Activated T-helper 1 cell treated with Interleukin-2 at 50 U/mL for 16 hours (primary cell): ENCODE measurements at regions not wholly inside any gene's neighbourhood (a gene's known extent, or its start where the extent isn't known, plus 50 kb on each side); places are given as distances from the start of the nearest gene placed in this dataset.

Experiments
- DNase-seq: peaks from one replicate; pipeline ENCODE4 v3.0.0-alpha.2; 2020; ENCODE audit warnings: low read depth

DNA sequence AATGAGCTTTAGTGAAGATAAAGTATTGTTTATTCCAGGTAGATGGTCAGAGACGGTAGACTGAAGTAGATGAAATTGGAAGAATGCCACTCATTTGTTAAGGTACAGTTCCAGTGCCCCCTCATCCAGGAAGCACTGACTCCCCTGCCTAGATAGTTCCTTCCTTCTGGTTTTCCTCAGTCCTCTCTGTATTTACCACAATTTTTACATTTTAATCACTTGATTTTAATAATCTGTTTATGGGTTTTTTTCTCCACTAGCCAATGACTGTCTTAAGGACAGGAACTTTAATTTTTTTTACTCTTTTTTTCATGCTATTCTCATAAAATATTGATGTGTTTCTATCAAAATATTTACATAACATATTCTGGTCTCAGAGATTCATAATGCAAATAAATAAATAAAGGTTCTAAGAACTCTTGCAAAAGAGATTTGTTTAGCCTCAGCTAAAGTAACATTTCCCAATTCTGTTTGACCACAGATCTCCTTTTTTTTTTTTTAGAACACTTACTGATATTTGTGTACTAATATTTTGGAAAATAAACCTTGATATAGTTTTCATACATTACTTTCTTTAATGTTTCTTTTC is 651.6 kb downstream of the PLPP3 start:
- no peak for DNase-seq

DNA sequence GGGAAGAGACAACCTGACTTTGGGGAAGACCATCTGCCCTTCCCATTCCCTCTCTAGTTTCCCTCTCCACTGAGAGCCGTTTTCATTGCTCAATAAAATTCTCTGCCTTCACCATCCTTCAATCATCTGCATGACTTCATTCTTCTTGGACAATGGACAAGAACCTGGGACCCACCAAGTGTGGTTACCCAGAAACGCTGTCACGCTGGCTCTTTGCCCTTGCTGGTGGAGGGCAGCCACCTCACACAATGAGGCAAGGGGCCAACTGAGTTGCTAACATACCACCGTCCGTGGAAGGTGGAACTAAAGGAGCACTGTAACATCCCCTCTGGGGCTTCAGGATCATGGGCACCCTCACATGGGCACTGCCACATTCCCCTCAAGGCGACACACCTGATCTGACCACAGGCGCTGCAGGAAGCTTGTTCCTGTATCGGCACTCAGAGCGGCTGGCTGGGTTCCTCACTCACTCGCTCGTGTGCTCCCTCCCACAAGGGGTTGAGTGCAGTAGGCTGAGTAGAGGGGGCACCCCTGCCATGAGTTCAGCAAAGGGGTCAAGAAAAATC is 652.4 kb downstream of the PLPP3 start:
- DNase-seq: no peak

DNA sequence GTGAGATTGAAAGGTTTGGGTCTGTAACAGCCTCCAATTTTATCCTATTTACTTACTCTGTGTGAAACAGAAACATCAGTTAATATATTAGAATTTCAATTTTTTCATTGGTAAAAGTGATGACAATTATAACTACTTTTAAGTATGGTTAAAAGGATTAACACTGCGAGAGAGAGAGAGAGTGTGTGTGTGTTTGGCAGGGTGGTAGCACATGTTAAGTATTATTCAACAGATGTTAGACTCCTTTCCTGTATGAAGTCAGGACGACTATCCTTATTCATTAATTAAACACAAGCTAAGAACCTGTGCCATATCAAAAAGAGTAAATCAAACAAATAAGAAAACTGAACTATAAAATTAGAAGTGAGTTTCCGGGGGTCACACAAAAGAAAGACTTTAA is 662.5 kb downstream of the PLPP3 start:
- DNase-seq: no peak

DNA sequence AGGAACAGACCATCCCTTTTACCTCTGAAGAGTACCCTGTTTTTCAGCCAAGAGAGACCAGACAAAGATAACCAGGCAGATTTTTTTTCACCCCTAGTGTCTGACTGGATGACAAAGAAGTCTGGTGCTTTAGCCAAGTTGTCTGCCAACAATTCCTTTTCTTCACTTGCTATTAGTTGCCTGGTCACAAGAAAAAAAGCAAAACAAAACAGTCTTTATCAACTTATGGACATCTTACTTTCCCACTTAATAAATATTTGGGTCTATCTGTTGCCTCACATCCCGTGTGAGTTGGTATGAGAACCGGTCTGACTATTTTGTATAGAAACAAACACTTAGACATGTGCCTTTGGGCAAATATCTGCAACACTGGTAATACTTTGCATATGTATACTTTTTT is 662.9 kb downstream of the PLPP3 start:
- no peak for DNase-seq

DNA sequence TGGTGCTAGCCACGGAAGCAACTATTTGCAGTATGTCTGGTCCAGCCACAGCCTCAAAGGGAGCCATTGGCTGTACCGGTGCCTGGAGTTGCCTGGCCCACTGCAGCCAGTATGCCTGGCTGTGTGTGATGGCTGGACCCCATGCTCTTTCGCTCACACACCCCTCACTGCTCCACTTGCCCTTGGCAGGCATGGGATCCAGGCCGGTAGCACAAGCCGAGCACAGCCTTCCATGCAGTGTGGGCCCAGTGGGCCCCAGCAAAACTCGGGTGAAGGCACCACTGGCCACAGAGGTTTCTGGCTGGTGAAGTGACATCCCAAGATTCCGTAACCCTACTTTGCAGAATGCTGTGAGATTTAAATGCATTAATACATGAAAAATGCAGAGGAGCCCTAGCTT is 665.8 kb downstream of the PLPP3 start:
- DNase-seq: no peak

DNA sequence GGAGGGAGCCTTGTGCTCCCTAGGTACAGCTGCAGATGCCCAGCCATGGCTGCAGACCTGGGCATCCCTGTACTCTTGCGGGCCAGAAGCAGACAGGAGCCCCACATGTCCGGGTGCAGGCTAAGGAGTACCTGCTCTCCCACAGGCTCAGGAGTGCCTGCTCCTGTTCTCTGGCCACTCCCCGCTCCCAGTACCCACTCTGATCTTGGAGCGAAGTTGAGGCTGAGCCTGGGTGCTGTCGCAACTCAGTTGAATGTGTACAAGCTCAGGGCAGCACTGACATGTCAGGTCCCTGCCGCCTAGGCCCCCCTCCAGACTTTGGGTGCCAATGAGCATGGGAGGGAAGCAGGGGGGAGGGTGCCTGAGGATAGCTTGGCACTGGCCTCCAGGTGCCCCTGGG is 666.9 kb downstream of the PLPP3 start:
- no peak for DNase-seq

DNA sequence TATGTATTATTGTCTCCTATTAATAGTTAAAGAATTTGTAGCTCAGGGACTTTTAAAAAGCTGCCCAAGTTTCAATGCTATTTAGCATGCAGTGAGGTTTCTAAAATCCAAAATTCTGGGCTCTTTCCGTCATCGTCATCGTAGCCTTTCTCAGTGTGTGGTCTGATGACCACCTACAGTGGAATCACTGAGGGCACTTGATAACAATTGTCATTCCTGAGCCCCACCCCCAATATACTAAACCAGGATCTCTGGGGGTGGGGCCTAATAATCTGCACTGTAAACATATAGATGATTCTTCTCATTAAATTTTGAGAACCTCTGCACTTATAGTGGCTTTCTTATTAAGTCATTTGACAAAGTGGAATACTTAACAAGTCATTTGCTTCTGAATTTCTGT is 674.8 kb downstream of the PLPP3 start:
- no peak for DNase-seq

DNA sequence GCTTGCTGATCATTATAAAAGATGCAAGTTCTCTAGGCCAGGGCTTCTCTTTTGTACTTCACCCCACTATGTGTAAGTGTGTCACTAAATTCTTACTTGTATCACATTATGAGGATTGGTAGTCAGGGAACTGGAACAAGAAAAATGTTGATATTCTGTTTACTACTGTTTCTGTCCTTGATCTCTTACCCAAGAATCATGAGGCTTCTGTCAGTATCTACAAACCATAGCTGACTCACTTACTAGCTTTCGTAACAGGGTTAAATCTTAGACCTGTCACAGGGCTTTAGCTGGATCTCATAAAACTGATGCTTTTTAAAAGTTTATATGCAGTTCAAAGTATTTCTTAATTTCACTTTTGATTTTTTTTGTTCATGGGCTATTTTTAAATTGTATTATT is 681.2 kb downstream of the PLPP3 start:
- DNase-seq: no peak

DNA sequence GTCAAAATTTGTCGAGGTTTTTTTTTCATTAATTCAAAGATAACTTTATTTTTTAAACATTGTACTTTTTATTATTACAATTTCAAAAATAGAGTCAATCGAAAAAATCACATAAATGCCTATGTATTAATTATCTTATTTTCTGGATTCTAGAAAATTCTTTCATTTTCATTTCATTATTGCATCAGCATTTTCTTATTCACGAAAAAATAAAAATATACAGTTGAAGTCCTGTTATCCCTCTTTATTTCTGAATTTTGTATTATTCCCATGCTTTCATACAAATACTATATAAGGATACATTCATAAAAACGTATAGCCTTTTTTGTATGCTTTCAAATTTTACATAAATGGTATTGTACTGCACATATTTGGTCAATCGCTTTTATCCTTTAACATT is 681.0 kb upstream of the USP24 start:
- no peak for DNase-seq

DNA sequence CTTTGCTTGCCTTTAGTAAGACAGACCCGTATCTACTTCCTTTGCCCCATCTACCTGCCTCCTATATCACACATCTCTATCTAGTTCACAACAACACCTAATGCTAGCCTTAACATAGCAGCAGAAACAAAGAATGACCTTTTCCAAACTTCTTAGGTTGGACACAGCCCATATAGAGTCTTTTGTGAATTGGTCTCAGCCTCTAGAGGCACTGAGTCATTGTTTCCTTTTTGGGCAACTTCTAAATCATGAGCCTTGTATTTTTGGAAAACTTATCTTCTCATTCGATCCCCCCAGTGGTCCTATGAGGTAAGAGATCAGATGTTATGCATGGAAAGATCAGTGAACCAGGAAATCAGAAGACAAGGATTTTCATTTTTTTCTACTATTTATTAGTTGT is 679.4 kb upstream of the USP24 start:
- DNase-seq: no peak

DNA sequence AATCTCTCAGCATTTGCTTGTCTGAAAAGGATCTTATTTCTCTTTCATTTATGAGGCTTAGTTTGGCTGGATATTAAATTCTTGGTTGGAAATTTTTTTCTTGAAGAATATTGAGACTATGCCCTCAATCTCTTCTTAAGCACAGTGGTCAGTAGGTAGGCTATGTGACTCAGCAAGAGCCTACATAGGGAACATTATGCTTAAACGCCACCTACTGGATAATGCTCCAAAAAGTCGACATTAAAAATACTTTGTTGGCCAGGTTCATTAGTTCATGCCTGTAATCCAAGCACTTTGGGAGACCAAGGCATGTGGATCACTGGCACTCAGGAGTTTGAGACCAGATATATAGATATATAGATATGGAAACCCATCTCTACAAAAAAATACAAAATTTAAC is 678.0 kb upstream of the USP24 start:
- no peak for DNase-seq

DNA sequence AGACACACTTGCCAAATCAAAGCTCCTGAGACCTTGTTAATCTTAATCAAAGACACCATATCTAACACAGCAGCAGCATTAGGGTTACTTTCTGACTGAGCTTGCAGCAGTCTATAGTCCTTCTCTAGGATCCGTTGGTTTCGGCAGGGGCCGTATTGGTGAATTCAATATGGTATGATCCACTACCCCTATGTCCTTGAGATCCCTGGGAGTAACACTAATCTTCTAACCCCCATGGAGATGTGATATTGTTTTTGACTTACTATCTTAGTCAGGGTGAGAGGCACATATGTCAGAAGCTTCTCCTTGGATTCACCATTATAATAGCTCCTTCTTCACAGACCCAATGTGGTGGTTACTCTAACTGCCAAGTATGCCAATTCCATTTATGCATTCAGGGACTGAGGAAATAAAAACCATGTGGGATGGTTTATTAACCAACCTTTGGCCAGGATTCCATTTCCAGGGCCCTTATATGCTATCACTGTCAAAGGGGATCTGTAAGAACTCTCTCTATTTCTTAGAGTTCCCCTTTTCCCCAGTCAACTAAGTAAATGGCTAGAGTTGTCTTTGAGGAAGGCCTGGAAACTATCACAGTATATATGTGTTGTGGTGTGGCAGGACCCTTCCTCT is 673.6 kb upstream of the USP24 start:
- no peak for DNase-seq

DNA sequence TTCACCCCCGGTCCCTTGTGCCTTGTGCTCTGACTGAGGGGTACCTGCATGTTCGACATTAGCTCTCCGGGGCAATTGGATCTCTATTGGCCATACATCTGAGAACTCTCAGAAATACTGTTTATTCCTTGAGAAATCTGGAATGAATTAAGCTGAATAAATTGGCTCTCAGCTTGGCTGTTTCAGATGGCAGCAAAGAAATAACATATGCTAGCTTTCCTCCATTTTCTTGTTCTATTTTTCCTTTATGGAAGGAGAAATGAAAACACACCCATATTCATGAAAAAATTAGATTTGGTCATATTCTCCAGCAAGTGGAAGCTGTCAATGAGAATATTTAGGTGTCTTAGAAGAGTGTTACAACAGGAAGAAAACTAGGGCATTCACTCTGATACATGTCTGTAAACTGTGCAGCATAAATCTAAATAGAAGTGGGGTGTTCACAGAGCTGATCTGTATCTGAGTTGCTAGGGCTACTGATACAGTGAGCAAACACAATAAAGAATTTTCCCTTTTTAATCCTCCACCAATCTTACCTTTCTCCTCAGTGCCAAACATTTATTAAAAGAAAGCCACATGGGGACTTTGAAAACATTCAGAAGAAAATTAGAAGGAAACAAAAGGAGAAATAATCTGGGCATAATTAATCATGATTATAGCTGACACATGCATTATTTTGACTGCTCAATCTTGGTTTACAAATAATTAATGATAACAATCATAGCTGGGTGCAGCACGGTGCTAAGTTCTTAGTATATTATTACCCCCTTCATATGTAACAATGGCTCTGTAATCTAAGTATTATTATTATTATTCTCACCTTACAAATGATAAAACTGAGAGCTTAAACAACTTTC is 671.9 kb upstream of the USP24 start:
- DNase-seq: no peak

DNA sequence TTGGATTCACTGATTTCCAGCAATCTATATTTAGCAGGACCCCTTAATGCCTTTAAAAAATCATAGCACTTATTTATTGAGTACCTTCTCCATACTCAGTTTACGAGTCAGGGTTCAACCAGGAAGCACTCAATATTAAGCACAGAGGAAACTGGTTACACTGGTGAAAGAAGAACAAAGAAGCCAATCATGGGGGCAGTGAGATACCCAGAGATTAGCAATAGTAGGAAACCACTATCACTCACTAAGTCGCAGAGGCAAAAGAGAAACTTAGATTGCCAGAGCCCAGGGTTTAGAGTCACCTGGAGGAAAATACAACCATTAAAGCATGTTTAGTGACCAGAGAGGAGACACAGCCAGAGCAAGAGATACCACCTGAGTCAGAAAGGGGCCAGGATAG is 670.5 kb upstream of the USP24 start:
- no peak for DNase-seq

DNA sequence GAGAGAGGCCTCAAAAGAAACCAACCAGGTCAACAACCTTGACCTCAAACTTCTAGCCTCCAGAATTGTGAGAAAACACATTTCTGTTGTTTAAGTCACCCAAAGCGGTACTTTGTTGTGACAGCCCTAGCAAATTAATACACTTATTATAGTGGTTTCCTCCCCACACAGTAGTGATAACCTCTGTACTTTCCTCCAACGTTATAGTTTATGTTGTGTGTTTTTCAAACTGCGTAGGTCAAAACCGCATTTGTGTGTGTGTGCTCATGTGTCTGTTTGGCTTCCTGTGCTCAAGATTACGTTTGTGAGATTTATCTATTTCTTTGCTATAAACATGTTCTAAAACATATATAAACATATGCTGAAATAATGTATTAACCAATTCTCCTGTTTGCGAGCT is 667.8 kb upstream of the USP24 start:
- no peak for DNase-seq

DNA sequence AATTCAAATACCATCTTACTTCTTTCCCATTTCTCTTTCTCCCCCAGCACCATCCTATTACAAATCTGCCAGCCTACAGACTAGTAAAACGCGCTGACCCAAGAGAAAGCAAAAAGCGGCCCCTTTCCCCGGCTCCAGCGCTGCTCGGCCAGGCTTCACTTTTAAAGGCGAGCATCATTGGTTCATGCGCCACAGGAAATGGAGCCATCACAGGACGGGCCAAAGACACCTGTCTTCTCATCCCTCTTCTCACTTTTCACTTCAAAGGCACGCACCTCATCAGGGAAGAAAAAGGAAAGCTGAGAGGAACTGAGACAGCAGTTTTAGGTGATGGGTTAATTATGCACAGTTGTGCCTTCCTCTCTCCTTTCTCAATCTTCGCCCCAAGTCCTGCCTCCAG is 664.2 kb upstream of the USP24 start:
- no peak for DNase-seq

DNA sequence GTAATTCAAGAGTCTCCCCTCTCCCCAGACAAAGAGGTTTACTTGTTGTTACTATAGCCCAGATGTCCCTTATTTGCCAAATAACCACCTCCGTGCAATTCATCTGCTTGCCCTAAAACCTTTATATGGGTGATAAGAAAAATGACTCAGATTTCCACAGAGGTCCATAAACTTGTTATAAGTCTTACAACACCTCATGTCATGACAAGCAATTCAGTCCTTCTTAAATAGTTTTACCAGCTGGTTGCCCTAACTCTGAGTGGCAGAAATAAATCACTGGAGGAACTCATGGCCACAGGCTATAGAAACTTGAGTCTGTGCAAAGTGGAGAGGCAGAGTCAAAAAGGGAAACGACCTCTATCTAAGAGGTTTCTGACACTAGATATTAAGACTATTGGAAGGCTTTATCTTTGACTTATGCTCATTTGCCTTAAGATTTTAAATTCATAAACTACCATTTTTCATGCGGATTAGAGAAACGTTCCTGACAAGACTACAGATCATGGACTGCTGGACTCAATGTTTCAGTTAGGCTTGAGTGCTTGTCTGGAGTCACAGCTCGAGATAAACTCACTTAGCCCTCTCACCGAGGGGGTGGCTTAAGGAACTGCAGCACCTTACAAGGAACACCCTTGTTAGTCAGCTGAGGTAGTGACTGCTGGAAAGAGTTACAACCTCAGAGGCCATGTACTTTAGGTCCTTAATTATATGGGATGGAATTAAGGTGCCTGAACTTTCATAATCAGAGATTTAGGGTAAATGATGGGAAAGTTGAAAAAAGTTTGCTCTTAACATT is 662.5 kb upstream of the USP24 start:
- no peak for DNase-seq

DNA sequence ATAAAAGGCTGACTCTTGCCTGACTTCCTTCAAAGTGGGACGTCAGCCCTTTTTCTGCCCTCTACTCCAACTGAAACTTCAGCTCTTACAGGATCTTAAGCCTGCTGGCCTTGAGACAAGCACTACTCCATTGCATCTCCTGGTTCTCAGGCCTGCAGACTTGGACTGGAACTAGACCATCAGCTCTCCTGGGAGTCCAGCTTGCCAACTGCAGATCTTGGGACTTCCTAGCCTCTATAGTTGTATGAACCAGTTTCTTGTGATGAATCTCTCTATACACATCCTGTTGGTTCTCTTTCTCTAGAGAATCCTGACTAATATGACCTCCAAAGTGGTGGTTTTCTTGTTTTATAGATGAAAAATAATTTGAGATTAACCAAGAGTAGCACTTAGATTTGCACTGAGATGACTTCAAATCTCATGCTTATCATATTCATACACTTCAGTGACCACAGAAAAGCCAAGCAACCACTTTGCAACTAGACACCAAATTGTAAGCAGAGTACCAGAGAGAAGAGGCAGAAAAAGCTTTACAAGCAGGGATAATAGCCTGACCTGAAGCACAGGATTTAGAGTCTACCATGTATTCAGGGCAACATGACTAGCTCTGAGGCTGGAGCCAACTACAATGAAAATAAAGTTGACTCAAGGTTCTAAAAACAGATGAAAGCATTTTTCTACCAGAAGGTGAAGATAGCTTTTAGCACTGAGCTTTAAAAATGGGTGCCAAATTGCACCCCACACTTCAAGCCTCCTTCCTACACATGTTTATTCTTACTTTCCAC is 661.3 kb upstream of the USP24 start:
- no peak for DNase-seq

DNA sequence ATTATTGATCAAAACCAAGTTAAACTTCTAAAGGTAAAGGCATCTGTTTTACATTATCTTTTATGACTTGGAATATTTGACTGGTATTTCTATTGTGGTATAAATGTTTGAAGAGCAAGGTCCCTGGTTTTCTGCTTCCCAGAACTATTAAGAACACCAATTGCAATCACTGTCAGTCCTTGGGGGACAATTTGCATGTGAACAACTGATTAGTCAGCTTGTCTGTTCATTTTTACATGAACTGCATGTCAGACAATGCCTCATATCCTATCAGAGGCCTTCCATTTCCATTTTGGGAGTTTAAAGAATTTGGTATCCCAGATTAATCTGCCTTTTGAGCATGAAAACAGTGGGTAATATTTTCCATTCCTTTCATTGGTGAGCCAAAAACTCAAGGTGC is 654.9 kb upstream of the USP24 start:
- no peak for DNase-seq

DNA sequence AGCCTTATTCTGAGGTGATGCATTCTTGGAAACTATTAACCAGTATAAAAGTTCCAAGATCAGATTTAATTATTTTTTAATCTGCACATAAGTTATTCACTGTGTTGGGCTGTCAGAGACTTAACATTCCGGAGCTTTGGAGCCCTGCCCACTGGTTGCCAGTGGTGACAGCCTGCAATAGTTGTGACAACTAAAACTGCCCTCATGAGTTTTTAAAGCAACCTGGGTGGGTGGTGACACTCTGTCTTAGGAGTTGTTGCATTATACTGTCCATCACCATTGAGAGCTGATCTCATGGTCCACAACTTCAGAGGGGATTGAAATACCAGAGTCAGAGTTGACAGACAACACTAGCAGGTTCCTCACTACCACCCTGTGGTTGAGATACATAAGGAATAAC is 653.9 kb upstream of the USP24 start:
- DNase-seq: no peak

DNA sequence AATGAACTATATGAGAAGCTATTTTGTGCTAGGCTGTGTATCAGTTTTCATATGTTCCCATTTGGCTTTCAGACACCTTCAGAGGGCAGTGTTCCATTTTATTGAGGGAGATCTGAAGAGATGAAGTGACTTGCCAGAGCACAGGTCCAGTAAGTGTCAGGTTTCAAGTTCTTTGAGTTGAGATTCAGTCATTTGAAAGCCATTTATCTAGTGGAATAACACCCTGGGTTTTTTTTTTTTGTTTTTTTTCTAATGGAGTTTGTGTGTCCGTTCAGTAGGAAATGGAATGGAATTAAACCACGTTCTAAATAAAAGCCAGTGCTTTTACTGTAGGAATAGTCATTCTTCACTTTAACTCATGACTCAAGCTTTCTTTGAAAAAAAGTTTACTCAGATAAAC is 652.9 kb upstream of the USP24 start:
- DNase-seq: no peak
